KMS-11 (cell line): ENCODE measurements at regions not wholly inside any gene's neighbourhood (a gene's known extent, or its start where the extent isn't known, plus 50 kb on each side); places are given as distances from the start of the nearest gene placed in this dataset.

Source experiments
- H2AFZ ChIP-seq: fragments of 200-600 bp; sonication (generic); 2 replicates; pipeline ENCODE4 v1.6.1; 2016; ENCODE audit warnings: antibody characterized with exemption, mixed run types, low read depth
- H3K27ac ChIP-seq: fragments of 200-600 bp; sonication (generic); 2 replicates; pipeline ENCODE4 v1.6.1; 2016; ENCODE audit warnings: mild to moderate bottlenecking, mixed run types
- H3K27me3 ChIP-seq: fragments of 200-600 bp; sonication (generic); 2 replicates; pipeline ENCODE4 v1.6.1; 2017; ENCODE audit warnings: mild to moderate bottlenecking, low read depth, mixed run types, moderate library complexity; ENCODE audit not compliant: insufficient read depth
- H3K36me3 ChIP-seq: fragments of 200-600 bp; sonication (generic); 2 replicates; pipeline ENCODE4 v1.6.1; 2017; ENCODE audit warnings: mild to moderate bottlenecking, mixed run types; ENCODE audit not compliant: insufficient read depth
- H3K4me1 ChIP-seq: fragments of 200-600 bp; sonication (generic); 2 replicates; pipeline ENCODE4 v1.6.1; 2016; ENCODE audit warnings: mild to moderate bottlenecking, low read depth, mixed run types; ENCODE audit not compliant: poor library complexity, severe bottlenecking
- H3K4me2 ChIP-seq: fragments of 200-600 bp; sonication (generic); 2 replicates; pipeline ENCODE4 v1.7.0; 2016; ENCODE audit warnings: mild to moderate bottlenecking, mixed run types
- H3K4me3 ChIP-seq: fragments of 200-600 bp; sonication (generic); IDR thresholded peaks from 2 replicates; pipeline ENCODE4 v1.6.1; 2017; ENCODE audit warnings: low read depth, low read length, mixed read lengths; ENCODE audit not compliant: insufficient read depth
- H3K79me2 ChIP-seq: fragments of 200-600 bp; sonication (generic); 2 replicates; pipeline ENCODE4 v1.6.1; 2016; ENCODE audit warnings: low read depth, mixed run types; ENCODE audit not compliant: insufficient read depth
- H3K9ac ChIP-seq: fragments of 200-600 bp; sonication (generic); 2 replicates; pipeline ENCODE4 v1.6.1; 2016; ENCODE audit warnings: mild to moderate bottlenecking, mixed run types
- H4K20me1 ChIP-seq: fragments of 200-600 bp; sonication (generic); 2 replicates; pipeline ENCODE4 v1.6.1; 2016; ENCODE audit warnings: mild to moderate bottlenecking, mixed run types; ENCODE audit not compliant: insufficient read depth
- CTCF ChIP-seq: fragments of 200-600 bp; sonication (generic); conservative IDR thresholded peaks from 2 replicates; pipeline ENCODE4 v1.6.1; 2017; ENCODE audit warnings: low read depth, mild to moderate bottlenecking, antibody characterized with exemption, low read length, moderate library complexity, mixed read lengths

GRCh38 chr10:52663161-52663560 is 109.4 kb downstream of the MBL2 start:
- H3K36me3 ChIP-seq = no peaks in the 10 kb centered on the region
- no peak for TF ChIP-seq CTCF
- no peaks in the 10 kb centered on the region for H3K27me3 ChIP-seq

GRCh38 chr10:52664629-52665028 is 108.0 kb downstream of the MBL2 start:
- Histone ChIP-seq H3K4me1 (no peaks in the 10 kb centered on the region), H3K79me2 (no peaks in the 10 kb centered on the region), H3K4me3 (no peak overlapping the region), H3K9ac (no peak overlapping the region), H3K27me3 (no peaks in the 10 kb centered on the region), H3K36me3 (no peaks in the 10 kb centered on the region), H4K20me1 (no peaks in the 10 kb centered on the region), H3K4me2 (no peak overlapping the region), H3K27ac (no peak overlapping the region), H2AFZ (no peak overlapping the region)
- no peak for TF ChIP-seq CTCF

More at GRCh38 chr10:52663161-52663560, 109.4 kb downstream of the MBL2 start:
- no peak overlapping the region for H2AFZ ChIP-seq
- no peak overlapping the region for H3K27ac ChIP-seq
- H3K4me2 ChIP-seq = no peak overlapping the region
- H3K4me1 ChIP-seq = no peaks in the 10 kb centered on the region
- H3K79me2 ChIP-seq = no peaks in the 10 kb centered on the region
- no peak overlapping the region for H3K9ac ChIP-seq
- no peak overlapping the region for H3K4me3 ChIP-seq
- H4K20me1 ChIP-seq = no peaks in the 10 kb centered on the region

GRCh38 chr10:52665821-52666220 is 106.8 kb downstream of the MBL2 start:
- no peak overlapping the region for H3K27ac ChIP-seq
- no peak for TF ChIP-seq CTCF
- H4K20me1 ChIP-seq = no peaks in the 10 kb centered on the region
- no peaks in the 10 kb centered on the region for H3K4me1 ChIP-seq
- H3K9ac ChIP-seq = no peak overlapping the region
- H3K4me3 ChIP-seq = no peak overlapping the region
- H2AFZ ChIP-seq = no peak overlapping the region
- H3K36me3 ChIP-seq = no peaks in the 10 kb centered on the region
- no peaks in the 10 kb centered on the region for H3K79me2 ChIP-seq
- no peaks in the 10 kb centered on the region for H3K27me3 ChIP-seq
- H3K4me2 ChIP-seq = no peak overlapping the region

- Histone ChIP-seq H3K27me3 (no peaks in the 10 kb centered on the region), H3K4me2 (no peak overlapping the region), H3K27ac (no peak overlapping the region), H3K4me3 (no peak overlapping the region), H2AFZ (no peak overlapping the region), H3K9ac (no peak overlapping the region), H3K36me3 (no peaks in the 10 kb centered on the region), H3K4me1 (no peaks in the 10 kb centered on the region), H3K79me2 (no peaks in the 10 kb centered on the region), H4K20me1 (no peaks in the 10 kb centered on the region)
- no peak for TF ChIP-seq CTCF
Observed at GRCh38 chr10:52666931-52667330, 105.7 kb downstream of the MBL2 start.
